GM18505 (cell line): ENCODE measurements at regions not wholly inside any gene's neighbourhood (a gene's known extent, or its start where the extent isn't known, plus 50 kb on each side); places are given as distances from the start of the nearest gene placed in this dataset.

Source experiments
- ATAC-seq: cut with Tn5 transposase; IDR thresholded peaks from one replicate; pipeline ENCODE4 v1.9.1; 2021; ENCODE audit not compliant: unreplicated experiment
- POLR2A ChIP-seq: IDR thresholded peaks from 4 replicates; pipeline ENCODE4 v1.6.1; 2011; ENCODE audit warnings: borderline replicate concordance; ENCODE audit not compliant: insufficient read depth, insufficient read length; ENCODE audit errors: extremely low read depth

DNA sequence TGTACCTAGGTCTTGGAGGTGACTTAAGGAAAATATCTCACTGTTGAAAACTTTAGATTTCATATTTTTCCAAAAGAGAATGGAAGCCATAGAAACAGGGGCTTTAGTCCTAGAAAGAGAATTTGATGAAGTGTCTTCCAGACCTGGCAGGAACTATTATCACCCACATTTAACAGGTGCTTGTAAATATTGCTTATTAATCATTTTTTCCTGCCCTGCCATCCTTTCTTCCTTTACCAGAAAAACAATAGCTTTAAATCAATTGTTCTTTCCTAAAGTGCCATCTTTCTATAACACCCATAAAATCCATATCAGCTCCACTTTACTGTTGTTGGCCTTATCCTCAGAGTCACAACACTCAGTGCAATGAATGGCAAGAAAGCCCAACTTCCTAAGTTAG, 350.9 kb downstream of the YTHDC2 start:
- no peak for ATAC-seq
- TF ChIP-seq POLR2A: no peak

DNA sequence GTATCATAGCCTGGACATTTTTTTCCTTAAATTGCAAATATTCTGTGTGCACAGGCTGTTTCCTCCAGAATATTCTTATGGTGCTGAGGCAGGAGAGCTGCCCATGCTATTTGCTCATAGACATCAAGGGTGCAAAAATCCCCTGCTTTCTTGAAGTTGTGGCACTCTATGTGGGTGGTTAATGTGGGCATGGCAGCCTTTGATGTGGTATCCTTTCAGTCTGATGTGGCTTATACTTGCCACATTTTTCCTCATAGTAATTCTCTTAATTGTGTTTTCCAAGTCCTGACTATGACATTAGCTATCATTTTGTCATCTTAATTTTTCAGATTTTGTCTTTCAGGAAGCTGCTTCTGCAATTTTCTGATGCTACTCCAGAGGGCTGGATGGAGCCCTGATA, 353.3 kb downstream of the YTHDC2 start:
- TF ChIP-seq POLR2A: no peak
- no peak for ATAC-seq

DNA sequence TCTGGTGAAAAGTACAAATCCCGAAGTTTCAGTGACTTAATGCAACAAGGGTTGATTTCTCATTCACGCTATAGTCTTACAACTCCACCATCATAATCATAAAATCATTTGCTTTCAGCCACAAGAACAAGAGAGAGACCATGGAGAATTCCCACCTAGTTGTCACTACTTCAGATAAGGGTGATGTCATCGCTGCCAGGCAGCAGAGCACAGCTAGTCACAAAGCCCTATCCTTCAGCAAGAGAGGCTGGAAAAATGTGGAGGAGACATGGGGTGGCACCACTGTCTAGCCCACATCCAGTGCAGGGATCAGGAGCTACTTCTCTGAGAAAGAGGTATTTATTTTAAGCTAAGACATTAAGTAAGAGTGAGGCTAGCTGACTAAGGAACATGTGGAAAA, 356.1 kb downstream of the YTHDC2 start:
- TF ChIP-seq POLR2A: no peak
- no peak for ATAC-seq

DNA sequence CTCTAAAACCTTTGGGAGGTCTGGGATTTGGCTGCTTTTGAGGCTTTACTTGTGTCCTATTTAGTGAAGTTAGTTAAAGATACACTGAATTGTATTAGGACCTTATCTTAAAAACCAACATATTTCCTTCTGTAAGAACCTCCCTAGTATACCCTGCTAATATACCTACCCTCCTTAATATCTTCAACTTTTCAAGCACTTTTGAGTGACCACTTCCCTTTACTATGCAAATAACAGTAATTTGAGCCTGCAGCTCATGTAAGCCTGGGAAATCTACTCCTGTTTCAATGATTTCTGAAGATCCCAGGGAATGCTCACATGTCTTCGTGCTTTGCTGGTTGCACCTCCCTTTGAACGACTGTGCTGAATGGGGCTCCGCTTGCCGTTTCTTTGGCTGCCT, 358.5 kb downstream of the YTHDC2 start:
- TF ChIP-seq POLR2A: no peak
- ATAC-seq: no peak

DNA sequence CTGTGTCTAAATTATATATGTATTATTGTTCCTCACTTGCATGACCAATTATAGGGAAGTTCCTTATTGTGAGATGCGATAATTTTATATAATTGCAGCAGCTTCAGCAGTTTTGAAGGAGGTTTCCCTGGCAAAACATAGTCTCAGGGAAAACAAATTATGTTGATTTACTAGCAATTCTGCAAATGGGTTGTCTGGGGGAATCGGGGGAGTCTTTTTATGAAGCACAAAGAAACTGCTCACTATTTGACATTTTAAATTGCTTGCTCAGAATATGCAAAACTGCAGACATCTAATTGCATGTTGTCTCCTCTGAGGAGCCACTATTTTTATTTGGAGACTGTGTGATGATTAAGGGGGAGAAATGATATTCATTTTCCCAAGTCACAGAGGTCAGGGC, 361.6 kb downstream of the YTHDC2 start:
- TF ChIP-seq POLR2A: no peak
- no peak for ATAC-seq

DNA sequence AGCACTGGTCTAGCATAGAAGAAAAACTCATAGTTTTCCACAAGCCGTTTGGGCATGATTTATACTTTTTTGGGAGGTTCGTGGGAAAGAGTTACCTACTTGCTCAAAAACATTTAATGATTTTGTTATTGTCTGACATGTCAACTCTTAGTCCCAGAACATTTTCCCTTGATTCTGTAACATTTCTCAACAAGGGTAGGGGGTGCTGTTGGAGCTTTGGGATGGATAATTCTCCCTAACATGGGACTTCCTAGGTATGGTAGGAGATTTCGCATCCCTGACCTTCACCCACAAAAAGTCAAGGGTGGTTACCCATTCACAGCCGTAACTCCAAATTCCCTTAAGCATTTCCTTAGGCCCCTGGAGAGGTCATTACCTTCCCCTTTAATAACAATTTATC, 378.0 kb downstream of the YTHDC2 start:
- no peak for ATAC-seq
- no peak for TF ChIP-seq POLR2A

DNA sequence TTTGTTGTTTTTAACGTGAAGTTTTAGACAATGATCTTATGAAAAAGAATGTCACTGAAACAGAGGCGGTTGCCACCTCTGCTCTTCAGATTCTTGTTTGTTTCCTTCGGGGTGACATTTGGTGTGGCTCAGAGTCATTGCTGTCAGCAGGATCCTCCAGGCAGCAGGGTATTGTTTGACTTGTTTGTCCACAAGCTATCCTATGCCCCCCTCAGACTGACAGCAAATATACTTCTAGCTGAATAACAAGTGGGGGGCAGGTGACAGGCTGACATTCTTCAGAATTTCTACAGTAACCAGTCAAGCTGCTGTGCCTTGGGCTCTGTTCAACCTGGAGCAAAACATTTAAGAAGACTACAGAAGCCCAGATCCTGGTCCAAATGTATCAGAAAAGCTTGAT, 383.3 kb downstream of the YTHDC2 start:
- no peak for ATAC-seq
- TF ChIP-seq POLR2A: no peak

DNA sequence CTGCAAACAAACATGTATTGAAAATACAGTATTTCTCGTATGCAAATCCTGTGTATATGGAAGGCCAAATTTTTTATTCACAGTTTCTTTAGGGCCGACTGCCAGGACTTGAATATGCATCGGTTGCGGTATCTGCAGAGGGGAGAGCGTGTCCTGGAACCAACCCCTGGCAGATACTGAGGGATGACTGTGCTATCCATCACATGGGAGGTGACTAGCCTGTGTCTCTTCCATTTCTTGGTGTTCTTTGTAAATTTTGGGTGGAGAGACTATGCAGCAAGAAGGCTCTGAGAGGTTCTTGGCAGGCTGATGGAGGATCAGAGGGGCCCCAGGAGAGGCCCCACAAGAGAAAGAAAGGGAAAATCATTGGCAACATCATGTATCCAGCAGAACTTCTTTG, 384.3 kb downstream of the YTHDC2 start:
- TF ChIP-seq POLR2A: no peak
- ATAC-seq: no peak

DNA sequence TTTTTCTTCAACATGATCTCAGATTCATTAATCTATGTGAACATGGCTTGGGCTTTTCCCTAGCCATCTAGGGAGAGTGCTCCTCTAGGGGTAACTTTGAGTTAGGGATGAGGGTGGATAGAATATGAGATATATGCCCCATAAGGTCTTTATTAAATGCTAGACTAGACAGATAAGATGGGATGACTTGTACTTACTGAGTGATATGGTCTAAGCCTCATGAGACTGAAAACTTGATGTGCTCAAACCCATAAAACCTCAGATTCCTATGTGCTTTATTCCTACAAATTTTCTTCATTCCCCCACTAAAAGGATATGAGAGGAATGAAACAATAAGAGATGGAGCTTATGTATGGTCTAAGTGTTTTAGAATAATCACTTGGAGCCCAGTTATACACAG, 386.6 kb downstream of the YTHDC2 start:
- ATAC-seq: no peak
- no peak for TF ChIP-seq POLR2A

DNA sequence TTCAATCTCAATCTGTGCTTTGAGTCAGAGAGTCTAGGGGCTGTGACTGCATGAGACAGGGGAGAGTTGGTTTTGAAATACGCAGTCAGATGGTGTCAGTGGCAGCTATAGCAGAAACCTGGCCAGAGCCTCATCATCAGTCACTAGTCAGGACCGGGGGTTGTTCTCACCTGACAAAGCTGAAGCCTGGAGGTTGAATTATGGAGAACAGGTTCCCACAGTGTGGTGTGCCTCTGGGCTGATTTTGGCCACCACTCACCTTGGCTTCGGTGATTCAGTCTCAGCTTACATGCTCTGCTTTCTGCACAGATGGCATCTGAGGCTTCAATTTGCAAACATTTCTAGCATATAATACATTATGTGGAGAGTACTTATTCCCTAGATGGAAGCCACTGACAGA, 387.3 kb downstream of the YTHDC2 start:
- ATAC-seq: no peak
- TF ChIP-seq POLR2A: no peak

DNA sequence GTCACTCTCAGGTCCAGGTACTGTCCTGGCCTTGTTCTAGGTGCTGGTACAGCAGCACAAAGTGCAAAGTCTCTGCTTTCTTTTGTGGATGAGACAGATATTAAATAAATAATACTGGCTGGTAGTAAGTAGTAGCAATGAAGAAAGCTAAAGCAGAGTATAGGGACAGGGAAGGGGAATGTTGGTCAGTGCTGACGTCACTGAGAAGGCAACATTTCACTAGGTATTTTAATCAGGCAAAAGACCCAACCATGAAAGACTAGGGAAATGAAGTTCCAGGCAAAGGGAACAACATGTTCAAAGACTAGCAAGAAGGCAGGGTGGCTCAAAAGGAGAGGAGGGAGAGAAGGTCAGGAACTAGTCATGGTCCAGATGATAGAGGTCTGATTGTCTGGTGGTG, 388.2 kb downstream of the YTHDC2 start:
- ATAC-seq: no peak
- TF ChIP-seq POLR2A: no peak

DNA sequence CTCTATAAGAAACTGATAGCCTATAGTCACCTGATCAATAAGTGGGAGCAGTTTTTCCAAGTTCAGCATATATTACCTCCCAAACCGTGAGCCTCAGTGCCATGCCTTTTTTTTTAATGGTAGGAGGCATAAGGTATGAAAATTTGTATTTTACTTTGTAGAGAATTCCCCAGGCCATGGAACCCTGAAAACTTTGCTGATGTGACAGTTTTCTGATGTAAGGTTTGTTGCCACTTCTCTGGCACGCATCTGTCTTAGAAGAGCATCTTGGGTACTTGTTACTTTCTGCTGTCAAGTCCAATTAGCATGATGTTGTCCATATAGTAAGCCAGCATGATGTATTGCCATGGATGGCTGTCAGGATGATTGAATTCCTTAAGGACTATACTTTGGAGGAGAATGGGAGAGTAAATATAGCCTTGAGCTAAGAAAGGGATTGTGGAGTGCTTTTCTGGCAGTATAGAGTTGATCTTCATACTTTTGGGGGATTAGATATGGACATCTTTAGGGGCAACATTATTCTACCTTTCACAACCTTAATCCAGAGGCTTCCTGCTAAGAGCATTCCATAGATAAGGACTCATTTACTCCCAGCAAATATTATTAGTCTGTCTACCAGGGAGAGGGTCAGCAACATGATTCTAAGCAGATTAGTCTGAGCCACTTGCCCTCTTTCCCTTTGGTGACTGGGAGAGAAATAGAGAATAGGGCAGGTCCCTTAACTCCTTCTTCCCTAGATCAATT, 389.6 kb downstream of the YTHDC2 start:
- ATAC-seq: no peak

DNA sequence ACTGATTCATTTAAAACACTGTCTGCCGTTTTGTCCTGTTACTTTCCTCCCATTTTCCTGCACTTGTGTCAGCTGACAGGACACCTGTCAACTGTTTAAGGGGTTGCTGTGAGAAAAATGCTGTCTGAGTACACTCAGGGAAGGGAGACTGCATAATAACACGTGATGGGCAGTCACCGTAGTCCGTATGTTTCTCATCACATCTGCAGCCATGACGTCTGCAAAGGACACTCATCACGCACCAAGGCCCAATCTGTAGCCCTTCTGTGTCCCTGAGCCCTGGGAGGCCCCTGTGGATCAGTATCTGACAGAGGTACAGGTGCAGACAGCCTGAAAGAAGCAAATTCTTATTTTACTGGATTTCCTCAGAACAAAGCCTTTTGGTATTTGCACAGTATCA, 396.3 kb downstream of the YTHDC2 start:
- TF ChIP-seq POLR2A: no peak
- ATAC-seq: no peak

More for the DNA sequence above, 389.6 kb downstream of the YTHDC2 start:
- TF ChIP-seq POLR2A: no peak

DNA sequence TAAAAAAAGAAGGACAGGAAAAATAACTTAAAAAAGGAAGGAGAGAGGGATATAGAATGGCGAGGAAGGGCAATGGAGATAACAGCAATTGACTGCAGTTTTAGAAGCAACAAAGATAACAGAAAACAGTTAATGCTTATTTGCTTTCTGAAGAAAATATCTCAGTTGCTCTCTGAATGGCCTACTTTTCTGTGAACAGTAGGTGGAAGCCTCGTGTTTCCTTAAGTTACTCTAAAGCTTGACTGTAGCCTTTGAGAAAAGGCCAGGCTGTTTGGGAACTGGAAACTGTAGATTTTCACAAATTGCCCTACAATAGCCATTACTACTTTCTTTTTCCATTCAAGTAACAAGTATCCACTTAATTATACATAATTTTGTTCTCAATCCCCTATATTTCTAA, 404.5 kb downstream of the YTHDC2 start:
- no peak for ATAC-seq

DNA sequence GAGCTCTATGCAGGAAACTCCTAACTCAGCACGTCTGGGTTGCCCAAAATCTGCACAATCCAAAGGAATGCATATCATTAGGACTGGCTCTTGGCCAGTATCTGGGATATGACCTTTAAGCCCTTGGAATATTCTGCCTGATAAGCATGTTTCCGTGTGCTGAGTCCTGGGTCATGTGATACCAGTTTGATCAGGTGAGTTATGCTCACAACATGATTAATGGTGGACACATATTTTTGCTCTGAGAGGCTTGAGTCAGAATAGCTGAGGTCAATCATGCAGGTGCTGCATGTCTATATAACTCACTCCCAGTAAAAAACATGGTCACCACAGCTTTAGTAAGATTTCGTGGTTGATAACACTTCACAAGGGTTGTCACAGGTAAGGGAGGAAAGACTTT, 408.8 kb downstream of the YTHDC2 start:
- no peak for ATAC-seq
- TF ChIP-seq POLR2A: no peak

More for the DNA sequence above, 404.5 kb downstream of the YTHDC2 start:
- TF ChIP-seq POLR2A: no peak
